ENCODE measurements at regions not wholly inside any gene's neighbourhood (a gene's known extent, or its start where the extent isn't known, plus 50 kb on each side); places are given as distances from the start of the nearest gene placed in this dataset.

GRCh38 chr3:187986514-187986934 is 167.4 kb upstream of the LPP start:
- TF ChIP-seq CTCF (IDR thresholded peaks at IDR 0.05), result no peak
- TF ChIP-seq POLR2A (IDR thresholded peaks at IDR 0.05), result no peak

All from Peyer's patch (tissue), 4 donors.